ENCODE measurements at regions not wholly inside any gene's neighbourhood (a gene's known extent, or its start where the extent isn't known, plus 50 kb on each side); places are given as distances from the start of the nearest gene placed in this dataset.

- FAIRE-seq: peak; percentile 59
- no peak overlapping the region for H3K9ac ChIP-seq (ENCODE audit: low read length)
- no peaks in the 10 kb centered on the region for H3K27me3 ChIP-seq (ENCODE audit: insufficient read depth, low read length)
- no peak overlapping the region for H3K27ac ChIP-seq (ENCODE audit: low read depth, low read length)
- H3K4me3 ChIP-seq (ENCODE audit: insufficient read depth, low read depth, low read length): no peak overlapping the region
- peak overlapping the region; percentile 4 for H3K27ac Mint-ChIP-seq (ENCODE audit: unreplicated experiment)
- no peaks in the 10 kb centered on the region for H4K20me1 ChIP-seq (ENCODE audit: insufficient read depth, low read length)
- H3K36me3 ChIP-seq (ENCODE audit: insufficient read depth, low read length): no peaks in the 10 kb centered on the region
- no peaks in the 10 kb centered on the region for H3K79me2 ChIP-seq (ENCODE audit: insufficient read depth, low read length)
- H3K4me1 Mint-ChIP-seq (ENCODE audit: low read depth, unreplicated experiment): peaks cover 3% of the 10 kb centered on the region
- TF ChIP-seq EZH2 (IDR thresholded peaks at IDR 0.05; ENCODE audit: insufficient read depth, low read length) (no peak), CTCF (IDR thresholded peaks at IDR 0.05; ENCODE audit: insufficient read depth, low read depth, low read length) (no peak)
- DNase-seq (ENCODE audit: low read depth): no peak
- H3K4me2 ChIP-seq (ENCODE audit: low read length): no peak overlapping the region
- H3K4me3 Mint-ChIP-seq (ENCODE audit: unreplicated experiment): no peak overlapping the region
- H3K4me1 ChIP-seq (ENCODE audit: insufficient read depth, low read length): peaks cover 9% of the 10 kb centered on the region
- no peaks in the 10 kb centered on the region for H3K9me3 ChIP-seq (ENCODE audit: insufficient read depth, low read depth, low read length)
- H3K9me3 Mint-ChIP-seq (ENCODE audit: unreplicated experiment): peaks cover 1% of the 10 kb centered on the region
- H3K27me3 Mint-ChIP-seq (ENCODE audit: low read depth, unreplicated experiment): no peaks in the 10 kb centered on the region
- H2AFZ ChIP-seq (ENCODE audit: low read depth, low read length): no peak overlapping the region
- no peaks in the 10 kb centered on the region for H3K36me3 Mint-ChIP-seq (ENCODE audit: low read depth, unreplicated experiment)
Observed at GRCh38 chr11:23957314-23957713, 539.5 kb upstream of the LUZP2 start.

- peak overlapping the region; percentile 33 for H2AFZ ChIP-seq (ENCODE audit: low read depth, low read length)
- Mint-ChIP-seq H3K4me1 (ENCODE audit: low read depth, unreplicated experiment) (peaks cover 3% of the 10 kb centered on the region), H3K4me3 (ENCODE audit: unreplicated experiment) (no peak overlapping the region), H3K36me3 (ENCODE audit: low read depth, unreplicated experiment) (no peaks in the 10 kb centered on the region), H3K9me3 (ENCODE audit: unreplicated experiment) (peaks cover 1% of the 10 kb centered on the region), H3K27ac (ENCODE audit: unreplicated experiment) (no peak overlapping the region), H3K27me3 (ENCODE audit: low read depth, unreplicated experiment) (no peaks in the 10 kb centered on the region)
- H3K27me3 ChIP-seq (ENCODE audit: insufficient read depth, low read length): no peaks in the 10 kb centered on the region
- peak; percentile 10 for DNase-seq (ENCODE audit: low read depth)
- no peak for FAIRE-seq
- no peaks in the 10 kb centered on the region for H3K79me2 ChIP-seq (ENCODE audit: insufficient read depth, low read length)
- no peaks in the 10 kb centered on the region for H3K9me3 ChIP-seq (ENCODE audit: insufficient read depth, low read depth, low read length)
- H3K27ac ChIP-seq (ENCODE audit: low read depth, low read length): peak overlapping the region; percentile 60
- peak overlapping the region; percentile 15 for H3K4me2 ChIP-seq (ENCODE audit: low read length)
- peaks cover 9% of the 10 kb centered on the region for H3K4me1 ChIP-seq (ENCODE audit: insufficient read depth, low read length)
- no peaks in the 10 kb centered on the region for H3K36me3 ChIP-seq (ENCODE audit: insufficient read depth, low read length)
- TF ChIP-seq CTCF (IDR thresholded peaks at IDR 0.05; ENCODE audit: insufficient read depth, low read depth, low read length): no peak
- TF ChIP-seq EZH2 (IDR thresholded peaks at IDR 0.05; ENCODE audit: insufficient read depth, low read length): no peak
- H4K20me1 ChIP-seq (ENCODE audit: insufficient read depth, low read length): no peaks in the 10 kb centered on the region
- H3K4me3 ChIP-seq (ENCODE audit: insufficient read depth, low read depth, low read length): no peak overlapping the region
- no peak overlapping the region for H3K9ac ChIP-seq (ENCODE audit: low read length)
Observed at GRCh38 chr11:23959462-23959861, 537.4 kb upstream of the LUZP2 start.

GRCh38 chr11:23961503-23962338, 535.1 kb upstream of the LUZP2 start:
- H3K27me3 Mint-ChIP-seq (ENCODE audit: low read depth, unreplicated experiment): no peaks in the 10 kb centered on the region
- H3K27me3 ChIP-seq (ENCODE audit: insufficient read depth, low read length): no peaks in the 10 kb centered on the region
- FAIRE-seq: no peak

More at GRCh38 chr11:23961503-23962338, 535.1 kb upstream of the LUZP2 start:
- Mint-ChIP-seq H3K9me3 (ENCODE audit: unreplicated experiment) (peaks cover 1% of the 10 kb centered on the region), H3K4me3 (ENCODE audit: unreplicated experiment) (no peak overlapping the region), H3K36me3 (ENCODE audit: low read depth, unreplicated experiment) (no peaks in the 10 kb centered on the region), H3K27ac (ENCODE audit: unreplicated experiment) (no peak overlapping the region), H3K4me1 (ENCODE audit: low read depth, unreplicated experiment) (no peaks in the 10 kb centered on the region)
- Histone ChIP-seq H3K4me3 (ENCODE audit: insufficient read depth, low read depth, low read length) (no peak overlapping the region), H4K20me1 (ENCODE audit: insufficient read depth, low read length) (no peaks in the 10 kb centered on the region), H3K4me1 (ENCODE audit: insufficient read depth, low read length) (peaks cover 6% of the 10 kb centered on the region), H3K4me2 (ENCODE audit: low read length) (no peak overlapping the region), H3K9ac (ENCODE audit: low read length) (no peak overlapping the region), H3K79me2 (ENCODE audit: insufficient read depth, low read length) (no peaks in the 10 kb centered on the region), H3K36me3 (ENCODE audit: insufficient read depth, low read length) (no peaks in the 10 kb centered on the region), H3K27ac (ENCODE audit: low read depth, low read length) (no peak overlapping the region), H3K9me3 (ENCODE audit: insufficient read depth, low read depth, low read length) (no peaks in the 10 kb centered on the region), H2AFZ (ENCODE audit: low read depth, low read length) (no peak overlapping the region)
- no peak for DNase-seq (ENCODE audit: low read depth)
- no peak for TF ChIP-seq EZH2 (IDR thresholded peaks at IDR 0.05; ENCODE audit: insufficient read depth, low read length)
- TF ChIP-seq CTCF (IDR thresholded peaks at IDR 0.05; ENCODE audit: insufficient read depth, low read depth, low read length): no peak
